CD4-positive, CD25-positive, alpha-beta regulatory T cell (primary cell): ENCODE measurements at regions not wholly inside any gene's neighbourhood (a gene's known extent, or its start where the extent isn't known, plus 50 kb on each side); places are given as distances from the start of the nearest gene placed in this dataset.

ENCODE experiments used
- ATAC-seq, 2 donors: fragments of 150-1000 bp; cut with Tn5 transposase; one replicate each; pipeline ENCODE4 v1.10.0; 2021; ENCODE audit warnings: low read depth in 2 of 2, moderate number of reproducible peaks in 2 of 2, moderate library complexity in 1 of 2
- DNase-seq, 3 donors: peaks; one replicate each; pipeline versions ENCODE4 v3.0.0 to v3.0.0-alpha.2; 2012 to 2022; ENCODE audit warnings: mixed read lengths in 1 of 3
- H3K27ac ChIP-seq: one replicate; pipeline ENCODE4 v1.7.0; 2013; ENCODE audit warnings: mild to moderate bottlenecking, low read length; ENCODE audit not compliant: insufficient read depth, poor library complexity, severe bottlenecking
- H3K27me3 ChIP-seq: one replicate; pipeline ENCODE4 v1.7.0; 2013; ENCODE audit warnings: low read length; ENCODE audit not compliant: control insufficient read depth, insufficient read depth
- H3K36me3 ChIP-seq: one replicate; pipeline ENCODE4 v1.7.0; 2013; ENCODE audit warnings: mild to moderate bottlenecking, low read length, moderate library complexity; ENCODE audit not compliant: control insufficient read depth, insufficient read depth
- H3K4me1 ChIP-seq: 2 replicates; pipeline ENCODE4 v1.7.0; 2013; ENCODE audit warnings: mild to moderate bottlenecking, low read length; ENCODE audit not compliant: insufficient read depth, control insufficient read depth, poor library complexity, severe bottlenecking
- H3K4me3 ChIP-seq: one replicate; pipeline ENCODE4 v1.7.0; 2013; ENCODE audit warnings: low read depth, mild to moderate bottlenecking, low read length, moderate library complexity
- H3K9me3 ChIP-seq, 2 experiments: 1 replicate in 1 of 2; 2 replicates in 1 of 2; pipeline ENCODE4 v1.7.0; 2013; ENCODE audit warnings: low read length in 2 of 2, mild to moderate bottlenecking in 1 of 2, moderate library complexity in 1 of 2; ENCODE audit not compliant: control insufficient read depth in 2 of 2
- H3K27ac Mint-ChIP-seq, 3 donors: one replicate each; pipeline ENCODE4 v1.8.0; 2020 to 2022; ENCODE audit warnings: mild to moderate bottlenecking in 3 of 3, mixed read lengths in 3 of 3, moderate library complexity in 2 of 3
- H3K27me3 Mint-ChIP-seq: one replicate; pipeline ENCODE4 v1.8.0; 2022; ENCODE audit warnings: mild to moderate bottlenecking, mixed read lengths
- H3K36me3 Mint-ChIP-seq: one replicate; pipeline ENCODE4 v1.8.0; 2020; ENCODE audit warnings: mixed read lengths
- H3K4me1 Mint-ChIP-seq, 4 donors: one replicate each; pipeline ENCODE4 v1.8.0; 2020 to 2022; ENCODE audit warnings: mixed read lengths in 4 of 4, mild to moderate bottlenecking in 1 of 4
- H3K4me3 Mint-ChIP-seq, 4 donors: one replicate each; pipeline ENCODE4 v1.8.0; 2020 to 2022; ENCODE audit warnings: mild to moderate bottlenecking in 4 of 4, mixed read lengths in 4 of 4, moderate library complexity in 3 of 4
- H3K9me3 Mint-ChIP-seq, 7 donors: one replicate each; pipeline ENCODE4 v1.8.0; 2020 to 2022; ENCODE audit warnings: mixed read lengths in 7 of 7, mild to moderate bottlenecking in 3 of 7, moderate library complexity in 2 of 7

DNA sequence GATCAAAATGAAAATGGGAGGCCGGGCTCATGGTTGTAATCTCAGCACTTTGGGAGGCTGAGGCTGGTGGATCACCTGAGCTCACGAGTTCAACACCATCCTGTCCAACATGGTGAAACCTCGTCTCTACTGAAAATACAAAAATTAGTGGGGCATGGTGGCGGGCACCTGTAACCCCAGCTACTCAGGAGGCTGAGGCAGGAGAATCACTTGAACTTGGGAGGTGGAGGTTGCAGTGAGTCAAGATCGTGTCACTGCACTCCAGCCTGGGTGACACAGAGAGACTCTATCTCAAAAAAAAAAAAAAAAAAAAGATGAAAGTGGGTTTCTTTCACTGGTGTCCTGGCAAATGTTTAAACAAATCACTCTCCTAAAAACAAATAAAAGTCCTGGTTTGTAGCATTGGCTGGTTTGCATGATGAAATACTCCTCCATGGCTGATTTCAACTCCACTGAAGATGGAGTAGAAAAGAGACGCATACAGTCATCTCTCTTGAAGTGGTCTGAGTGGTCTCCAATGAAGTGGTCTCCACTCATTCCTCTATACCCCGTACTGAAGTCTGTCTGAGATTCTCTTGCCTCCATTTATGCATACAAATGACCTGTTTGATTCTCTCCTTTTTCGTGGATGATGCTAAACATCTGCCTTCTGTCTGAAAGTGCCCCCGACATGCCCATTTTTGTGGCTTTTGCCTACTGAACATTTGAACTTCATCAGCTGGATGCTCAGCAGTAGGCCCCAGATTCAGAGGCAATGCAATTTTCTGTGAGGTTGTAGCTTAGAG, 153.0 kb upstream of the FAM20A start:
- Mint-ChIP-seq H3K36me3 (no peaks in the 10 kb centered on the region), H3K4me1 (no peaks in the 10 kb centered on the region), H3K4me3 (no peak overlapping the region), H3K27me3 (peaks cover 8% of the 10 kb centered on the region), H3K27ac (no peak overlapping the region), H3K9me3 (peaks cover 0 to 2% (median 0%) of the 10 kb centered on the region in 7 donors)
- DNase-seq, result no peak
- no peak for ATAC-seq
- no peaks in the 10 kb centered on the region for H3K36me3 ChIP-seq
- no peaks in the 10 kb centered on the region for H3K4me1 ChIP-seq
- H3K4me3 ChIP-seq, result no peak overlapping the region
- no peak overlapping the region for H3K27ac ChIP-seq
- H3K9me3 ChIP-seq, result no peaks in the 10 kb centered on the region
- peaks cover 3% of the 10 kb centered on the region for H3K27me3 ChIP-seq

DNA sequence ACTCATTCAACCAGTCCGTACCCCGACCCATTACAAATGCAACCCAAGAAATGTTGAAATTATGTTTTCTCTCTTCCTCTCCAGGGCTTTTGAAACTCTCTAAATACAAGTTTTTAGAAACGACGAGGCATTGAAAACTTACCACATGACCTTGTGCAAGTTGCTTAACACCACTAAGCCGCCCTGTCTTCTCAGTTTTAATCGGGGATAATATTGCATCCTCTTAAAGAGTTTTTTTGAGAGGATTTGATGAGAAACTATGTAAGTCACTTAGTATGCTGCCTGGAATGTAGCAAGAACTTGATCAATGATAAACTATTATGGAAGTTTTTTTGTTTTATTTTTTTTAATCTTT, 149.0 kb upstream of the FAM20A start:
- Histone ChIP-seq H3K9me3 (no peaks in the 10 kb centered on the region), H3K4me1 (no peaks in the 10 kb centered on the region), H3K27me3 (peaks cover 2% of the 10 kb centered on the region), H3K27ac (no peak overlapping the region), H3K36me3 (no peaks in the 10 kb centered on the region), H3K4me3 (no peak overlapping the region)
- H3K4me1 Mint-ChIP-seq, result no peaks in the 10 kb centered on the region
- ATAC-seq (no peak), DNase-seq (no peak)
- H3K27ac Mint-ChIP-seq, result no peak overlapping the region
- peaks cover 0 to 4% (median 0%) of the 10 kb centered on the region in 7 donors for H3K9me3 Mint-ChIP-seq
- no peaks in the 10 kb centered on the region for H3K36me3 Mint-ChIP-seq
- no peak overlapping the region for H3K4me3 Mint-ChIP-seq
- H3K27me3 Mint-ChIP-seq, result peaks cover 4% of the 10 kb centered on the region

DNA sequence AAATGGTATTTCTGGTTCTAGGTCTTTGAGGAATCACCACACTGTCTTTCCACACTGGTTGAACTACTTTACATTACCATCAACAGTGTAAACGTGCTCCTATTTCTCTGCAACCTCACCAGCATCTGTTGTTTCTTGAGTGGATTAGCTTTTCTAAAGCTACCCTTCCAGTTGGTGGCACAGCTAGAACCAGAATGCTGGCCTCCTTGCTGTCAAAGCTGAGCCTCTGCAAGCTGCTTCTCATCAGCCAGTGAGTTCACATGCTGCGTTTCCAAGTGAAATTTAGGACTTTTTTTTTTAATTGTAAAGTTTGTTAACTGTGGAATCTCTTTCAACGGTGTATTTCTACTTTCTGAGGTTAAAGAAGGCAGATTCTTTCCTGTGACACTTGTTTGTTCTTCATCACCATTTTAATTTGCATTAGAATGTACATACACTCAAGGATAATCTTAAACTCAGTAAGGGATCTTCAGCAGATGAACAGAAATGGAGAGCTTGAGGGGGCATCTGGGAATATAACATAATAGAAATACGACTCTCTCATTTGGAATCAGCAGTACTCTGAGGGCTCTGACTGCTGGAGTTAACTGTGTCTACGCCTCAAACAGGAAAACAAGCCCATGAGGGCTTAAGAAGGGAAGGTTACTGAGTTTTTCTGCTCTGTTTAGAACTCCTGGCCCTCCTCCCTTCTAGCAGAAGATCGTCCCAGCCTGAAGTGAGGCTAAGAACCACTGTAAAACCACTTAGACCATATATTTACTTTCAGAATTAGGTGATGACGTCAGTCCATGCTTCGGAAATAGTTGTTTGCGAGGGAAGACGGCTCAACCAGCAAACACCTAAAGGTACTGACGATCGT, 148.4 kb upstream of the FAM20A start:
- no peak for DNase-seq
- Mint-ChIP-seq H3K4me1 (no peaks in the 10 kb centered on the region), H3K27me3 (peaks cover 4% of the 10 kb centered on the region), H3K27ac (no peak overlapping the region), H3K36me3 (no peaks in the 10 kb centered on the region), H3K9me3 (peaks cover 0 to 5% (median 0%) of the 10 kb centered on the region in 7 donors), H3K4me3 (no peak overlapping the region)
- H3K27ac ChIP-seq, result no peak overlapping the region
- H3K4me3 ChIP-seq, result no peak overlapping the region
- H3K4me1 ChIP-seq, result no peaks in the 10 kb centered on the region
- H3K9me3 ChIP-seq, result peaks cover 0 to 4% of the 10 kb centered on the region in 2 experiments
- H3K27me3 ChIP-seq, result no peaks in the 10 kb centered on the region
- ATAC-seq, result no peak
- H3K36me3 ChIP-seq, result no peaks in the 10 kb centered on the region

DNA sequence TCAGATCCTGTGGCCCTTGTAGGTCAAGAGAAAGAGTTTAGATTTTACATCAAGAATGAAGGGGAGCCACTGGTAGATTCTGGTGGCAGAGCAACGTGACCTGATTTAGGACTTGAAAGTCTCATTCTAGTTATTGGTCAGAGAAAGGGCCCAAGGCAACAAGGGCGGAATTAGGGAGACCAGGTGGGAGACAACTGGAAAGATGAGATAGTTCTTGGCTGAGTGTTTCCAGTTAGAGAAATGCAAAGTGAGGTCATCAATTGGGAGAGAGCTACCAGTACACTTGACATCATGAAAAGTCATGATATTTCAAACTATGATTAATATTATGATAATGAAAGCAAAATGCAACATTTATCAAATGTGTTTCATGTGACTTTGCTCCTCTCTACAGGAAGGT, 147.2 kb upstream of the FAM20A start:
- Histone ChIP-seq H3K9me3 (peaks cover 0 to 4% of the 10 kb centered on the region in 2 experiments), H3K4me1 (no peaks in the 10 kb centered on the region), H3K4me3 (no peak overlapping the region), H3K27ac (no peak overlapping the region), H3K36me3 (no peaks in the 10 kb centered on the region), H3K27me3 (no peaks in the 10 kb centered on the region)
- Mint-ChIP-seq H3K27me3 (peaks cover 4% of the 10 kb centered on the region), H3K27ac (peak overlapping the region in 1 of 3 donors; percentile 57), H3K4me1 (no peaks in the 10 kb centered on the region), H3K4me3 (no peak overlapping the region), H3K36me3 (no peaks in the 10 kb centered on the region), H3K9me3 (peaks cover 0 to 5% (median 2%) of the 10 kb centered on the region in 7 donors)
- ATAC-seq (no peak), DNase-seq (no peak)

DNA sequence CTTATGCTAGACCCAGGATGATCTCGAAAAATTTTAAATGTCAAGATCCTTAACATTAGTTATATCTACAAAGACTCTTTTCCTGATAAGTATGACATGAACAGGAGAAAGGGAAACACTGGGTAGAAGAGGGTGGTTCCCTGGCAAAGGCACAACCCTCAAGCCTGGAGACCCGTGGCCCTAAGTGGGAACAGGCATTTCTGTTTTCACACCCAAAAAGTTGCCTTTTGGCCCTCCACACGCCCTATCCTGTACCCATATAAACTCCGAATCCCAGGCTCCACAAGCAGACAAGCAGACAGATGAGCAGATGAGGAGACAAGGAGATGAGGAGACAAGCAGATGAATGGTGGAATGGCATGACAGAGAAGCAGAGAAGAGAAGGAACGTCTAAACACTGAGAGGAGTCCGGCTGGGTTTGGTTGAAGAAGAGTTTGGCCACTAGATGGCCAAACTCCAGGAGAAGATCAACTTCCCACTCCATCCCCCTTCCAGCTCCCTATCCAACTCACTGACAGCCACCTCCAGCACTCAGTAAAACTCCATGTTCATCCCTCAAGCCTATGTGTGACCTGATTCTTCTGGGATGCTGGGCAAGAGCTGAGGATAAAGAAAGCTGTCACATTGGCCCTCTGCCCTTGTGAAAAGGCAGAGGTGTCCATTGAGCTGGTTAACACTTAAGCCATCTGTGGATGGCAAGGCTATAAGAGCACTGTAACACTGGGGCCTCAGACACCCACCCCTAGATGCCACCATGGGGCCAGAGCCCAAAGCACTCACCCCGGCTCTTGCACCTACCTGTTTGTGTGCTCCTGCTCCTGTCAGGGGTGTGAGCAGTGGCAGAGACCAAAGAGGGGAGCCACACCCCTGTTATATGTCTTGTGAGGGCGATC, 139.6 kb upstream of the FAM20A start:
- Mint-ChIP-seq H3K4me3 (no peak overlapping the region), H3K36me3 (no peaks in the 10 kb centered on the region), H3K9me3 (peaks cover 0 to 9% (median 2%) of the 10 kb centered on the region in 7 donors), H3K27me3 (peaks cover 11% of the 10 kb centered on the region), H3K4me1 (no peaks in the 10 kb centered on the region), H3K27ac (no peak overlapping the region)
- Histone ChIP-seq H3K4me3 (no peak overlapping the region), H3K9me3 (peaks cover 0 to 4% of the 10 kb centered on the region in 2 experiments), H3K27ac (no peak overlapping the region), H3K27me3 (peaks cover 9% of the 10 kb centered on the region), H3K36me3 (no peaks in the 10 kb centered on the region), H3K4me1 (no peaks in the 10 kb centered on the region)
- no peak for ATAC-seq
- no peak for DNase-seq

DNA sequence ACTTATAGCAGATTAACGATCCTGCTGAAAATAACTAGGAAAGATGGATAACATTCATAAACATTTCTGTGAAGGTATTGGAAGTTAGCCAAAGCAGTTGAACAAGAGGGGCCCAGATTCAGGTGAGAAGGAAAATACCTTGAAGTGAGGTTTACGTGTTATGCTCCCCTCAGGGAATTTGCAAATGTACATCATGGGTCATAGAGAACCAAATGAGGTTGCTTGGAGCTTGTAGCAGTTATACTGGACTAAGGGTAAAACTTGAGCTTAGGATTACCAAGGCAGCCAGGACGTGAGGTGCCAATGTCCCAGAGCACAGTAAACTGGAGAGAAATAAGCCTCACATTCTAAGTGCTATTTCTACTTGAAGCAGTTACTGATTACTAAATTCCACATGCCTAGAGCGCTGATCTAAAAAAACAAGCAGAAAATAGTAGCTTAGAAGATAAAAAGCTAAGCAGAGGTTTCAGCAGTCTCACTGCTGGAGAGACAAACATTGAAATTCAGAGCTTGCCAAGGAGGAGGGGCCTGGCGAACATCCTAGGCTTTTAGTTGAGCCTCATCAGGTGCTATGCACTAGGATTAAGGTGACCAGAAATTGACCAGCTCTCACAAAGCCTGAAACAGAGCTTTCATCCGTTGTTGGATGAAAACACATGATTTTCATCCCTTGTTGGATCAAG, 136.7 kb upstream of the FAM20A start:
- Histone ChIP-seq H3K36me3 (no peaks in the 10 kb centered on the region), H3K4me3 (no peak overlapping the region), H3K9me3 (peaks cover 0 to 2% of the 10 kb centered on the region in 2 experiments), H3K27ac (no peak overlapping the region), H3K27me3 (peaks cover 13% of the 10 kb centered on the region), H3K4me1 (no peaks in the 10 kb centered on the region)
- no peak overlapping the region for H3K4me3 Mint-ChIP-seq
- ATAC-seq, result no peak
- H3K9me3 Mint-ChIP-seq, result peaks cover 0 to 4% (median 0%) of the 10 kb centered on the region in 7 donors
- no peak overlapping the region for H3K27ac Mint-ChIP-seq
- H3K4me1 Mint-ChIP-seq, result no peaks in the 10 kb centered on the region
- H3K27me3 Mint-ChIP-seq, result peaks cover 11% of the 10 kb centered on the region
- H3K36me3 Mint-ChIP-seq, result no peaks in the 10 kb centered on the region
- DNase-seq, result no peak

DNA sequence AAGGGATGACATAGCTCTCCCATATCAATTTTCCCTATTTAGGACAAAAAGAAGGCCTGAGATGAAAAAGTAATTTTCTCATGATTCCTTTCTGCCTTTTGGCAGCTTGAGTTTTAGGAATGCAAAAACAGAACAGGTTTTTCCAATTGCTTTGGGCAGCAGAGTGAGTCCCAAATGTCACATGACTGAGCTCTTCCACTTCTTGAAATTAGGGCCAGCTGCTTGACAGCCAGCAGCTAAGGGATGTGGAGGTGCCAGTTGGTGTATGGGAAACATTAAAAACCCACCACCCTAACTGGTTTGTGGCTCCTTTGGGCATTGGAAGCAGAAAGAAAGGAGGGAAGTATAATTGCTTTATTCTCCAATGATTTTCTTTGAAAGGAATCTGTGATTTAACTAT, 133.8 kb upstream of the FAM20A start:
- H3K27me3 Mint-ChIP-seq, result peaks cover 11% of the 10 kb centered on the region
- Histone ChIP-seq H3K4me1 (no peaks in the 10 kb centered on the region), H3K36me3 (no peaks in the 10 kb centered on the region), H3K4me3 (no peak overlapping the region), H3K27ac (no peak overlapping the region), H3K27me3 (peaks cover 9% of the 10 kb centered on the region), H3K9me3 (peaks cover 0 to 2% of the 10 kb centered on the region in 2 experiments)
- H3K4me3 Mint-ChIP-seq, result no peak overlapping the region
- H3K9me3 Mint-ChIP-seq, result peaks cover 0 to 6% (median 0%) of the 10 kb centered on the region in 7 donors
- H3K27ac Mint-ChIP-seq, result no peak overlapping the region
- ATAC-seq, result no peak
- no peaks in the 10 kb centered on the region for H3K4me1 Mint-ChIP-seq
- no peak for DNase-seq
- no peaks in the 10 kb centered on the region for H3K36me3 Mint-ChIP-seq
